NB4 (cell line): ENCODE measurements at regions not wholly inside any gene's neighbourhood (a gene's known extent, or its start where the extent isn't known, plus 50 kb on each side); places are given as distances from the start of the nearest gene placed in this dataset.

Experiments
- DNase-seq: peaks from one replicate; pipeline ENCODE4 v3.0.0; 2010; ENCODE audit warnings: low read depth
- H3K4me3 ChIP-seq: one replicate; pipeline ENCODE4 v1.5.1; 2011; ENCODE audit warnings: mild to moderate bottlenecking, low read depth, low read length, moderate library complexity
- MYC ChIP-seq: IDR thresholded peaks from 2 replicates; pipeline ENCODE4 v1.6.1; 2011; ENCODE audit warnings: low read depth, low read length
- POLR2A ChIP-seq: IDR thresholded peaks from 2 replicates; pipeline ENCODE4 v1.6.1; 2011; ENCODE audit warnings: mild to moderate bottlenecking; ENCODE audit not compliant: insufficient read length; ENCODE audit errors: extremely low read depth
- TF ChIP-seq, protein P1 (sequence below): IDR thresholded peaks from one replicate; pipeline ENCODE4 v1.5.1; 2012; ENCODE audit warnings: low read depth, low read length
- TF ChIP-seq, protein P2 (sequence below): IDR thresholded peaks from 2 replicates; pipeline ENCODE4 v1.6.1; 2011; ENCODE audit warnings: low read depth, low read length

DNA sequence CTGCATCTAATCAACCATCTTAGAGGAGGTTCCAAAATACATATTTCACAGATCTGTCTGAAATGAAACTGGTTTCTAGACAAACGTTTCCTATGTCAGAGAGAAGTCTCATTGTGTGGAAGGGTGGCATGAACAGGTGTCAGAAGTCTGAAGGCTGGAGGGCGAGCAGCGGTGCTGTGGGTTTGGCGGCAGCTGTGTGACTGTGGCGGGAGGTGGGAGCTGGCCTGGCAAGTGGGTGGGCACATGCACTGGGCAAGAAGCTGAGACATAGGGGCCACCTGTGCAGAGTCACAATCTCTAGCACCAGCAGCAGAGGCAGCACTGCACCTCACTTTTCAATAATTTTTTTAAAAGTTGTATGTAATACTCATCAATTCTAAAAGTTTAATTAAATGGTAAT is 346.3 kb downstream of the DSC3 start:
- TF ChIP-seq, protein P1, sequence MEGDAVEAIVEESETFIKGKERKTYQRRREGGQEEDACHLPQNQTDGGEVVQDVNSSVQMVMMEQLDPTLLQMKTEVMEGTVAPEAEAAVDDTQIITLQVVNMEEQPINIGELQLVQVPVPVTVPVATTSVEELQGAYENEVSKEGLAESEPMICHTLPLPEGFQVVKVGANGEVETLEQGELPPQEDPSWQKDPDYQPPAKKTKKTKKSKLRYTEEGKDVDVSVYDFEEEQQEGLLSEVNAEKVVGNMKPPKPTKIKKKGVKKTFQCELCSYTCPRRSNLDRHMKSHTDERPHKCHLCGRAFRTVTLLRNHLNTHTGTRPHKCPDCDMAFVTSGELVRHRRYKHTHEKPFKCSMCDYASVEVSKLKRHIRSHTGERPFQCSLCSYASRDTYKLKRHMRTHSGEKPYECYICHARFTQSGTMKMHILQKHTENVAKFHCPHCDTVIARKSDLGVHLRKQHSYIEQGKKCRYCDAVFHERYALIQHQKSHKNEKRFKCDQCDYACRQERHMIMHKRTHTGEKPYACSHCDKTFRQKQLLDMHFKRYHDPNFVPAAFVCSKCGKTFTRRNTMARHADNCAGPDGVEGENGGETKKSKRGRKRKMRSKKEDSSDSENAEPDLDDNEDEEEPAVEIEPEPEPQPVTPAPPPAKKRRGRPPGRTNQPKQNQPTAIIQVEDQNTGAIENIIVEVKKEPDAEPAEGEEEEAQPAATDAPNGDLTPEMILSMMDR: no peak
- TF ChIP-seq MYC (no peak), POLR2A (no peak)
- no peak overlapping the region for H3K4me3 ChIP-seq
- DNase-seq: no peak

DNA sequence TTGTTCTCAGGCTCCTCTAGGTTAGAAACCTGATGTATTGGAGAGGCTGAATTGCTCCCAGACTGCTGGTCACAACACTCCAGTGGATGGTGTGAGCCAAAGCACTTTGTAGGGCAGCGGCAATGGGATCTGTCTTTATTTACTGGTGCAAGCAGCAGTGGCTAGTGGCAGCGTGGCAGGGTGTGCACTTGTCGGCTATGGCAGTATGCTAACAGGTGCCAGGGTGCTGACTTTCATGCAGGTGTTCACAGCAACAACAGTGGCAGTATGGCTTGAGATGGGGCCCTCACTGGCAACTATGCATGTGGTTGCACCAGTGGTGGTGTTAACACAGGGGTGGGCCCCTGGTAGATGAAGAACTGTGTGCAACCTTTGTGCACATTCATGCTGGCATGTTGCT is 347.8 kb downstream of the DSC3 start:
- TF ChIP-seq, protein P2, sequence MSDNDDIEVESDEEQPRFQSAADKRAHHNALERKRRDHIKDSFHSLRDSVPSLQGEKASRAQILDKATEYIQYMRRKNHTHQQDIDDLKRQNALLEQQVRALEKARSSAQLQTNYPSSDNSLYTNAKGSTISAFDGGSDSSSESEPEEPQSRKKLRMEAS: no peak
- no peak for TF ChIP-seq POLR2A
- TF ChIP-seq, protein P1: no peak
- H3K4me3 ChIP-seq: no peak overlapping the region
- DNase-seq: no peak

DNA sequence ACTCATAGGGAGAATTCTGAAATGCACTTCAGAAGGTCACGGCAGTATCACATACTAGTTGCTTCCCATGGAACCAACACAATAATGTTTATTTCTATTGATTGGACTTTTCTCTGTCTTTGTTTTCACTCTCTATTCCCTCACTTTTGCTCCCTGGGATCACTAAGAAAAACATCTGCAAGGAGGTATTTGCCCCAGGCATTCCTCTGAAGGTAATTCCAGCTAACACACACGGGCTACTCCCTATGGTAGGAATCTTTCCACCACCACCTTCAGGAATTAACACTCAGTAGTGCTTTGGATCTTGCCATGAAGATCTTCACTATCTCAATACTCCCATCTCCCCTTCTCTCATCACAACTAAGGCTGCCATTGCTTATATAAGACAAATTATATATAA is 353.3 kb downstream of the DSC3 start:
- TF ChIP-seq, protein P2: no peak
- no peak for TF ChIP-seq MYC
- no peak for TF ChIP-seq POLR2A
- TF ChIP-seq, protein P1: no peak
- H3K4me3 ChIP-seq: no peak overlapping the region
- no peak for DNase-seq

DNA sequence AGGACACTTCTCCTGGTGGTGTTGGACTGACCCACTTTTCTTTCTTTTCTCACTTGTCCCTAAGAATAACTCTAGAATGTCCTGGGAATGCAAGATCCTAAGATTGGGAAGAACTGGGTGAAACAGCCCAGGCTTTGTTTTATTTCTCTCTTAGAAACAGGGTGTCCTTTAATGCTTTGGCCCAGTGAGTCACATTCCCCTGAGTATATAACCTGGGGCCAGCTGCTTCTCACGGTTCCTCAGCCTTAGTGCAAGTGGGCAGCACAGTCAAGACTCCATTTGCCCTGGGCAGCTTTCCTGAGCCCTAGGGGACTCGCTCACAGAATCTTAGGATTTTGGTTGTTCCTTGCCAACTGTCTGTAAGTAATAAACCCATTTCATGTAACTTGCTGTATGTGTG is 355.0 kb downstream of the DSC3 start:
- TF ChIP-seq, protein P2: no peak
- no peak for TF ChIP-seq POLR2A
- TF ChIP-seq, protein P1: no peak
- TF ChIP-seq MYC: no peak
- DNase-seq: no peak
- no peak overlapping the region for H3K4me3 ChIP-seq

DNA sequence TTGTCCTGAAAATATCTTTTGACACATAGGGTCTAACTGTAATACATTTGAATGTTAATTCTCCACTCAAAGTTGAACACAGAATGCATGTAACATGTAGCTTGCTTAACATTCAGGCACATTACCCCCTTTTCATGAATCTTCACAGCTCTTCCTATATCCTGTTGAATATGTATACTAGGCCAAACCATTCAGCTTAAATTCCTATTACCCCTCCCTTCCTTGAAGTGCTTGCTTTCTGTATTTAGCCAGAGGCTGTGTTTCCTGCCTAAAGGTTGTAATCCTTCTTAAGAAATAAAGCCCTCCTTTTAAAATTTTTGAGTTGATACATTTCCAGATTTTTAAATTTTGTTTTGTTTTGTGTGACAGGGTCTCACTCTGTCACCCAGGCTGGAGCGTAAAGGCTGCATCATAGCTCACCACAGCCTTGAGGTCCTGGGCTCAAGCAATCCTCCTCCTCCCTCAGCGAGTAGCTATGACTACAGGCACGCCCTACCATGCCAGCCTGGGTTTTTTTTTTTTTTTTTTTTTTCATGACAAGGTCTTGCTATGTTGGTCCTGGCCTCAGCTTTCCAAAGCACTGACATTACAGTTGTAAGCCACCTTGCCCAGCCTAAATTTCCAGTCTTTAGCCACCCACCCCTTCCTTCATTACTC is 357.6 kb downstream of the DSC3 start:
- TF ChIP-seq MYC (no peak), POLR2A (no peak)
- TF ChIP-seq, protein P2: no peak
- TF ChIP-seq, protein P1: no peak
- no peak overlapping the region for H3K4me3 ChIP-seq
- no peak for DNase-seq

- no peak for DNase-seq
- no peak overlapping the region for H3K4me3 ChIP-seq
- TF ChIP-seq, protein P2: no peak
- TF ChIP-seq MYC (no peak), POLR2A (no peak)
- TF ChIP-seq, protein P1: no peak
Observed at GRCh38 chr18:30683836-30684235, 358.7 kb downstream of the DSC3 start.
